GM06990 (cell line): ENCODE measurements at regions not wholly inside any gene's neighbourhood (a gene's known extent, or its start where the extent isn't known, plus 50 kb on each side); places are given as distances from the start of the nearest gene placed in this dataset.

ENCODE experiments used
- DNase-seq: peaks from one replicate; pipeline ENCODE4 v3.0.0-alpha.2; 2011; ENCODE audit not compliant: insufficient read length; ENCODE audit errors: extremely low read depth
- H3K27me3 ChIP-seq: replicated peaks from 2 replicates; pipeline ENCODE4 v1.6.0; 2011; ENCODE audit warnings: low read length; ENCODE audit not compliant: control insufficient read depth, insufficient read depth
- H3K36me3 ChIP-seq: 2 replicates; pipeline ENCODE4 v1.5.1; 2011; ENCODE audit warnings: low read length; ENCODE audit not compliant: control insufficient read depth, insufficient read depth
- H3K4me3 ChIP-seq: replicated peaks from 2 replicates; pipeline ENCODE4 v1.5.1; 2011; ENCODE audit warnings: low read depth, mild to moderate bottlenecking, control low read depth, low read length
- TF ChIP-seq, protein P1 (sequence below): IDR thresholded peaks from 2 replicates; pipeline ENCODE4 v1.5.1; 2011; ENCODE audit warnings: low read length, control low read depth, mild to moderate bottlenecking, inconsistent platforms; ENCODE audit not compliant: insufficient read depth, poor library complexity, severe bottlenecking

DNA sequence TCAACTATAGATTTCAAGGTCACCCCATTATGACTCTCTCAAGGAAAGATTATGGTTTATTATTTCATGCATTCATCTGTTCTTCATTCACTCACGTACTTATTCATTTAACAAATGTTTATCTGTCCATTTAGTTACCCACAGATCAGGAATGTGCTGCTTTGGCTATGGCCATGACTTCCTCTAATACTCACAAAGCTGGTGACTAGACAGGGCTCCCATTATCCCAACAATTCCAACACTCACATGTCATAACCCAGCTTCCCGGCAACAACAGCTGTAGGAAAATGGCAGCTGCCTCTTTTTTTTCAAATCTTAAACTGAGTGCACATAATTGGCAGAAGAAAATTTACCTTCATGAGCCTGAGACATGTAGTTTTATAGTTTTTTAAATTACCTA is 190.8 kb upstream of the CCDC196 start:
- TF ChIP-seq, protein P1, sequence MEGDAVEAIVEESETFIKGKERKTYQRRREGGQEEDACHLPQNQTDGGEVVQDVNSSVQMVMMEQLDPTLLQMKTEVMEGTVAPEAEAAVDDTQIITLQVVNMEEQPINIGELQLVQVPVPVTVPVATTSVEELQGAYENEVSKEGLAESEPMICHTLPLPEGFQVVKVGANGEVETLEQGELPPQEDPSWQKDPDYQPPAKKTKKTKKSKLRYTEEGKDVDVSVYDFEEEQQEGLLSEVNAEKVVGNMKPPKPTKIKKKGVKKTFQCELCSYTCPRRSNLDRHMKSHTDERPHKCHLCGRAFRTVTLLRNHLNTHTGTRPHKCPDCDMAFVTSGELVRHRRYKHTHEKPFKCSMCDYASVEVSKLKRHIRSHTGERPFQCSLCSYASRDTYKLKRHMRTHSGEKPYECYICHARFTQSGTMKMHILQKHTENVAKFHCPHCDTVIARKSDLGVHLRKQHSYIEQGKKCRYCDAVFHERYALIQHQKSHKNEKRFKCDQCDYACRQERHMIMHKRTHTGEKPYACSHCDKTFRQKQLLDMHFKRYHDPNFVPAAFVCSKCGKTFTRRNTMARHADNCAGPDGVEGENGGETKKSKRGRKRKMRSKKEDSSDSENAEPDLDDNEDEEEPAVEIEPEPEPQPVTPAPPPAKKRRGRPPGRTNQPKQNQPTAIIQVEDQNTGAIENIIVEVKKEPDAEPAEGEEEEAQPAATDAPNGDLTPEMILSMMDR: no peak
- H3K4me3 ChIP-seq: no peak overlapping the region
- DNase-seq: no peak
- H3K27me3 ChIP-seq: no peaks in the 10 kb centered on the region
- H3K36me3 ChIP-seq: no peaks in the 10 kb centered on the region

DNA sequence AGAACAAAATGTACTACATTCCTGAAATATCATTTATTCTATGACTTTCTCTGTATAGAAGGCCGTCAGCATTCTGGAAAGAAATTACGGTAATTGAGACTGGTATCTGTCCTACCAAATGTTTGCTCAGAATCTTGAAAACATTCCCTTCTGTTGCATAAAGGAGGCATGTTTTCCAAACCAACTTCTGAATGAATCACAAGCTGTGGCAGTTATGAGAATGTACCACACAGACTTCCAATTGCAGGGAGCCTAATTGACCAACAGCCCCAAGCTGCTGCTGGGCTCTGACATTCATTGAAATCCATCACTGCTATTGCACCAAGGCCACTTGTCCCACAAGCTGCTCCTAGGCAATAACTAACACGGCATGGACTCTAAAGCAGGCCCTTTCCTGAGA is 185.3 kb upstream of the CCDC196 start:
- Histone ChIP-seq H3K36me3 (no peaks in the 10 kb centered on the region), H3K27me3 (no peaks in the 10 kb centered on the region), H3K4me3 (no peak overlapping the region)
- no peak for DNase-seq
- TF ChIP-seq, protein P1: no peak

DNA sequence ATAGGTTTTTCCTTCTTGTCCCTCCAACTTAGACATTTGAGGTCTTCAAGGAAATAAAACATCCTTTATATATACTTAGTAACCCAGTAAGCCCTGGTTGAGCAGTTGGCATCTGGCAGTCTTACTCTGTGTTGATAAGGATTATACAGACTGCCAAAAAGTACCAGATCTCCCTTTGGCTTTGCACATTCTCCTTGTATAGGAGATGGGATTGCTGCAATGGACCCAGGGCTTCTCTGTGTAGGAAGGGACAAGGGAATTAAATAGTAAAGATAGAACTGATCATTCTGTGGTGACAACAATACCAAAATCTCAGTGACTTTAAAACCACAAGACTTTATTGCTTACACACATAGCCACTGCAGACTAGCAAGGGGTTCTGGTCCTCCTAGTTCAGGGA is 180.1 kb upstream of the CCDC196 start:
- no peak for DNase-seq
- H3K36me3 ChIP-seq: no peaks in the 10 kb centered on the region
- TF ChIP-seq, protein P1: no peak
- no peaks in the 10 kb centered on the region for H3K27me3 ChIP-seq
- H3K4me3 ChIP-seq: no peak overlapping the region

DNA sequence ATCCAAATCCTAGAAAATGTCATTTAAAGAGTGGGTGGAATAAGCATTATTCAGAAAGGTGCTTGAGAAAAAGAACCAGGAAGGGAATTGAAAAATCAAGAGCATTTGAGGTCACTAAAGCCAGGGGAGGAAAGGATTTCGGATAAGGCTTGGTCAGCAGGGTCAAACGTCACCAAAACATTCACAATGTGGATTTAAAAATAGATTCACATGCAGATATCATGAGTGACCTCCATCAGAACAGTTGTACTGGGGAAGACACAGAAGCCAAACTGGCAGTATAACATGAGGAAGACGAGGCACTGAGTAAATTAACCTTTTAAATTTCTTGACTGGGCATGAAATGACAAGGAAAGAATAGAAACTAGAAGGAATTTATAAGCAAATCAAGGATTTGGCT is 175.1 kb upstream of the CCDC196 start:
- H3K27me3 ChIP-seq: no peaks in the 10 kb centered on the region
- no peak for DNase-seq
- H3K36me3 ChIP-seq: no peaks in the 10 kb centered on the region
- H3K4me3 ChIP-seq: no peak overlapping the region
- TF ChIP-seq, protein P1: no peak

DNA sequence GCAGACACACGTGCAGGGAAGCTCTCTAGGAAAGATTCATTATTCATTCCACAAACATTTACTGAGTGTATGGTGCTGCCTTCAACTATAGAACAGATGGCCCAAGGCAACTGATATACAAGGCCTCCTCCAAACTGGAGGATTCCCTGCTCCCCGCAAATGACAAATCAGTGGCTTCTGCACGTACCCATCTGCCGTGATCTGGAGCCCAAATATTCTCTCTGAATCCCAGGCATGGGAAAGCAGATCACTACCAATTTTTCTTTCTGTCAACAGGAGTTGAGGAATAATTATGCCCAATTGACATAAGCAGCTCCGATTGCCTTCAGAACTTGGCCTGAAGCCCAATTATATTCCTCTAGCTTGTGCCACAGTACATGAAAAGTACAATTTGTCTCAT is 174.2 kb upstream of the CCDC196 start:
- TF ChIP-seq, protein P1: no peak
- Histone ChIP-seq H3K4me3 (no peak overlapping the region), H3K27me3 (no peaks in the 10 kb centered on the region), H3K36me3 (no peaks in the 10 kb centered on the region)
- DNase-seq: no peak

DNA sequence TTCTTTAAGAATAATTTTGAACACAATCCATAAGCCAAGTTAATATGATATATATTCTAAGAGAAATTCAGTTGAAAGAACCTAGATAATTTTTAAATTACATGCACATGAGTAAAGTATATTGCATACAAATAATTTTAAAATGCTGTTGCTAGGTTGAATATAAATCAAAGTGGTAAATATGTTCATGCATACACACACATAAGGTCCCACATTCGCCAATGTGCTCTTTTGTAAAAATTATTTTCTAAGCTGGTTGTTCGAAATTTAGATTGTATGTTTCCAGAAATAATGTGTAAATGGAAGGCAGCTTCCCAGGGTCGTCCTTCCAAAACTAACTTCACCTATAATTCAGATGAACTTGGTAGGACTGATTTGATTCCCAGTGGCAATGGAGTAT is 173.7 kb upstream of the CCDC196 start:
- H3K36me3 ChIP-seq: no peaks in the 10 kb centered on the region
- TF ChIP-seq, protein P1: no peak
- H3K4me3 ChIP-seq: no peak overlapping the region
- no peaks in the 10 kb centered on the region for H3K27me3 ChIP-seq
- DNase-seq: no peak
